ENCODE measurements at regions not wholly inside any gene's neighbourhood (a gene's known extent, or its start where the extent isn't known, plus 50 kb on each side); places are given as distances from the start of the nearest gene placed in this dataset.

DNA sequence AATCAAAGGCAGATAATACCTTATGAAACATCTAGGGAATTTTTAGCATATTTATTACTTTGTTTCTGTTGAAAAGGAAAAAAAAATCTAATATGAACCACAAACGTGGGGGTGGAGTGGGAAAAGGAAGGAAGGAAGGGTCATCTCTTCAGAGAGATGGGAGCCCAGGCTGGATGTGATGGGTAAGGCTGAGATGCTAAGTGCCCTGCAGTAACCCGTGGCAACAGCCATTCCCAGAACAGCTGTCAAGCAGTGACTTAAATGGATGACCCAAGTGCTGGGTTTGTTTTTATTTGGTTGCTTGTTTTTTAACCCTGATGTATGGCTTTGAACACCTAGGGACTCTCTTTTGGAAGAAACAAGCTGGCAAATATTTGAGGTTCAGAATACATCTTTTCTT lies 50.7 kb upstream of the KLF7 start:
- no peak for ATAC-seq
- WGBS, 4 donors, result 44 to 57% (median 49%) methylated on average over 2 of the region's 2 CpGs

DNA sequence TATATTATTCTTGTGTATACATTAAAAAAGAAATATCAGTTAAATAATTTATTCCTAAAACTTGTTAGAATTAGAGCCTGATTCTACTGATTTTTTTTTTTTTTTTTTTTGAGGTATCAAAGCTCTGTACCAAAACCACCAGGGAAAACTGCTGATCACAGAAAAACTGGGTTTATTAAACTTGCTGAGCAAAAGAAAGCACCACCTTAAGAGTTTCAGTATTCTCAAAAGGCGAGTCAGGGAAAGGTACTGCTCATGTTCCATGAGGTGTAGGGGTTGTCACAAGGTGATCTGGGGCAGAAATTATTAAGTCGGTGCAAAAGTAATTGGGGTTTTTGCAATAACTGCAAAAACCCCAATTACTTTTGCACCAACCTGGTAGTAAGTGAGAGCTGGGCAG lies 51.7 kb upstream of the KLF7 start:
- Histone ChIP-seq H3K27me3 (no peaks in the 10 kb centered on the region), H3K4me3 (no peak overlapping the region), H3K27ac (no peak overlapping the region), H3K4me1 (no peaks in the 10 kb centered on the region), H3K9me3 (no peaks in the 10 kb centered on the region), H3K36me3 (no peaks in the 10 kb centered on the region)
- WGBS, 4 donors, result 94 to 97% (median 96%) methylated on average over 2 of the region's 2 CpGs
- ATAC-seq, result no peak
- TF ChIP-seq, protein P1, sequence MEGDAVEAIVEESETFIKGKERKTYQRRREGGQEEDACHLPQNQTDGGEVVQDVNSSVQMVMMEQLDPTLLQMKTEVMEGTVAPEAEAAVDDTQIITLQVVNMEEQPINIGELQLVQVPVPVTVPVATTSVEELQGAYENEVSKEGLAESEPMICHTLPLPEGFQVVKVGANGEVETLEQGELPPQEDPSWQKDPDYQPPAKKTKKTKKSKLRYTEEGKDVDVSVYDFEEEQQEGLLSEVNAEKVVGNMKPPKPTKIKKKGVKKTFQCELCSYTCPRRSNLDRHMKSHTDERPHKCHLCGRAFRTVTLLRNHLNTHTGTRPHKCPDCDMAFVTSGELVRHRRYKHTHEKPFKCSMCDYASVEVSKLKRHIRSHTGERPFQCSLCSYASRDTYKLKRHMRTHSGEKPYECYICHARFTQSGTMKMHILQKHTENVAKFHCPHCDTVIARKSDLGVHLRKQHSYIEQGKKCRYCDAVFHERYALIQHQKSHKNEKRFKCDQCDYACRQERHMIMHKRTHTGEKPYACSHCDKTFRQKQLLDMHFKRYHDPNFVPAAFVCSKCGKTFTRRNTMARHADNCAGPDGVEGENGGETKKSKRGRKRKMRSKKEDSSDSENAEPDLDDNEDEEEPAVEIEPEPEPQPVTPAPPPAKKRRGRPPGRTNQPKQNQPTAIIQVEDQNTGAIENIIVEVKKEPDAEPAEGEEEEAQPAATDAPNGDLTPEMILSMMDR (IDR thresholded peaks at IDR 0.05), result no peak
- intact Hi-C loops (cut with DNase I), result no loop called here
- DNase-seq, result no peak

More for the DNA sequence above, 50.7 kb upstream of the KLF7 start:
- TF ChIP-seq, protein P1 (IDR thresholded peaks at IDR 0.05), result no peak
- TF ChIP-seq POLR2A (IDR thresholded peaks at IDR 0.05), result no peak
- intact Hi-C loops (cut with DNase I), result no loop called here
- no peak overlapping the region for H3K27ac ChIP-seq
- no peaks in the 10 kb centered on the region for H3K4me1 ChIP-seq
- H3K27me3 ChIP-seq, result no peaks in the 10 kb centered on the region
- DNase-seq, result no peak
- peaks cover 0 to 3% (median 0%) of the 10 kb centered on the region in 12 donors for H3K9me3 ChIP-seq
- no peak overlapping the region for H3K4me3 ChIP-seq
- no peaks in the 10 kb centered on the region for H3K36me3 ChIP-seq

DNA sequence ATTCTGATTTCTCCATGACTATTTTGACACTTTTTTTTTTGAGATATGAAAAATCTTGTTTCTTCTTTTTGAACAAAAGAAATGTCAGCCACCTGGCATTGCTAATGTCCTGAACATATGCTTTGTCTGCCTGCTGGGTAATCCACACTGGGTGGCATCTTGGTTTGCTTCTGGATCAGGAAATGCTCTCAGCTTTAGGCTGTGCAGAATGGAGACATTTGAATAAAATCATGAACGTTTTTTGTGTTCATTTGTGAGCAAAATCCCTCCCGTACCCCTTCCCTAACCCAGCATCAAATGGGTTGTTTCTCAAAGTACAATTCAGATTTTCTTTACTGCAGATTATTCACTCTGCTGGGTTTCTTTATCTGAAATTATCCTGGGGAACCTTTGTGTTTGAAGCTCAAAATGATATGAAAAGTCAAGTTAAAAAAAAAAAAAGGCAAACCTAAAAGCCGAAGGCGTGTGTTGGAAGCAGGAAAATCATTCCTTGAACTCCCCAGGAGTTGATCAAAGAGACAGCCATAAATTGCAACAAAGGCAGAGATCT lies 53.4 kb upstream of the KLF7 start:
- Histone ChIP-seq H3K4me3 (no peak overlapping the region), H3K36me3 (no peaks in the 10 kb centered on the region), H3K27ac (no peak overlapping the region), H3K27me3 (no peaks in the 10 kb centered on the region), H3K9me3 (no peaks in the 10 kb centered on the region), H3K4me1 (peaks cover 0 to 8% (median under 1%) of the 10 kb centered on the region in 12 donors)
- no peak for TF ChIP-seq POLR2A (IDR thresholded peaks at IDR 0.05)
- TF ChIP-seq, protein P1 (IDR thresholded peaks at IDR 0.05), result no peak
- intact Hi-C loops (cut with DNase I), result no loop called here
- DNase-seq, result no peak
- WGBS, 4 donors, result 82 to 87% (median 86%) methylated on average over 4 of the region's 4 CpGs
- ATAC-seq, result no peak

DNA sequence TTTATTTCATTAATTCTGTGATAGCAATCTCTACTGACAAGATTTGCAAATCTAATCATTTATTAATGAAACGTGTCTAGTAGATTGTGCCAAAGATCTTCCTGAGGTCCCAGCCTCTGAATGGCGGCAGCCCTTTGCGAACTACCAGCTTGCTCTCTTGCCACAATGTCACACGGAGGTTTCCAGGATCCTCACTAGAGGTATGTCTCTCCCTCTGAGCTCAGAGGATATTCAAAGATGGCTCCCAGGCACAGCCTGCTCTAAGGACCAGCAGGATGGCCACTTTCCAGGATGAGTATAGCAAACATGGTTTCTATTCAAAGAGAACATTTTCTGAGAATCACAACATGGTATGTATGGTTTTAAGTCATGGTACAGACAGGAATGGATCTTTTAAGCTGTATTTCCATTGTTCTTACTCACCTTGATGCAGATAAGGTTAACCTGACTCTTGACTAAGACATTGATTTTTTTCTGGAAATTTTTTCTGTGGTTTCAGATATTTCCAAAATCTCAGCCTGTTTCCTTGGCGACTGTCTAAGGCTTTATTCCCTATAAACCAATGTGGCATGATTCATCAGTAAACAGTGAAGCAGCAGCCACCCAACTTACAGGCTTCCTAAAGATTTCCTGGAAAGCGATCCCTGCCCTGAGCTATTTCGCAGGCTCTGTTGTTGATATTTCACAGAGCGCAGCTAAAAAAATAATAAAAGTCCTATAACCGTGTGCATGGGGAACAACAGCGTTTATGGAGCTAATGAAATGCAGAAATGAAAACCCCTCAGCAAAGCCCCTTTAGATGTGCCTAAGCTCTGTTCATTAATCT lies 54.1 kb upstream of the KLF7 start:
- Histone ChIP-seq H3K27ac (no peak overlapping the region), H3K4me3 (no peak overlapping the region), H3K27me3 (no peaks in the 10 kb centered on the region), H3K4me1 (peaks cover 0 to 16% (median 6%) of the 10 kb centered on the region in 12 donors), H3K36me3 (no peaks in the 10 kb centered on the region), H3K9me3 (no peaks in the 10 kb centered on the region)
- intact Hi-C loops (cut with DNase I), result loop anchor here in 1 of 10 donors (10.0 kb wide), 1 partner anchor 255 kb away; no protein-coding TSS in a partner anchor
- WGBS, 4 donors, result 79 to 84% (median 82%) methylated on average over 10 of the region's 10 CpGs
- ATAC-seq (no peak), DNase-seq (no peak)
- TF ChIP-seq, protein P1 (IDR thresholded peaks at IDR 0.05), result no peak
- TF ChIP-seq POLR2A (IDR thresholded peaks at IDR 0.05), result no peak

Data from heart left ventricle (tissue), 16 donors.